SK-N-SH (cell line): ENCODE measurements at regions not wholly inside any gene's neighbourhood (a gene's known extent, or its start where the extent isn't known, plus 50 kb on each side); places are given as distances from the start of the nearest gene placed in this dataset.

Experiments used
- EP300 ChIP-seq, 2 experiments: IDR thresholded peaks; 2 replicates each; pipeline versions ENCODE4 v1.4.0 to v1.6.1; 2012; ENCODE audit warnings: borderline replicate concordance in 1 of 2, low read depth in 1 of 2, low read length in 1 of 2
- MXI1 ChIP-seq: IDR thresholded peaks from 2 replicates; pipeline ENCODE4 v1.6.1; 2012; ENCODE audit warnings: mild to moderate bottlenecking, low read depth, low read length, improper control_type of control experiment
- POLR2AphosphoS5 ChIP-seq: IDR thresholded peaks from 2 replicates; pipeline ENCODE4 v1.6.1; 2012; ENCODE audit warnings: low read depth, low read length
- RAD21 ChIP-seq: IDR thresholded peaks from 2 replicates; pipeline ENCODE4 v1.6.1; 2012; ENCODE audit warnings: mild to moderate bottlenecking, low read length
- SIN3A ChIP-seq: IDR thresholded peaks from 2 replicates; pipeline ENCODE4 v1.6.1; 2012; ENCODE audit warnings: low read depth, mild to moderate bottlenecking, low read length, moderate library complexity, borderline replicate concordance
- TF ChIP-seq, protein P1 (sequence below): IDR thresholded peaks from 2 replicates; pipeline ENCODE4 v1.4.0; 2012; ENCODE audit warnings: low read depth, borderline replicate concordance
- TF ChIP-seq, protein P2 (sequence below): fragments of 200-600 bp; sonication (generic); IDR thresholded peaks from 2 replicates; pipeline ENCODE4 v1.6.1; 2017; ENCODE audit warnings: antibody characterized with exemption, mild to moderate bottlenecking, moderate library complexity
- TF ChIP-seq, protein P3 (sequence below): IDR thresholded peaks from 2 replicates; pipeline ENCODE4; 2012
- TF ChIP-seq, protein P4 (sequence below): IDR thresholded peaks from 2 replicates; pipeline ENCODE4 v1.4.0; 2012; ENCODE audit warnings: low read depth

DNA sequence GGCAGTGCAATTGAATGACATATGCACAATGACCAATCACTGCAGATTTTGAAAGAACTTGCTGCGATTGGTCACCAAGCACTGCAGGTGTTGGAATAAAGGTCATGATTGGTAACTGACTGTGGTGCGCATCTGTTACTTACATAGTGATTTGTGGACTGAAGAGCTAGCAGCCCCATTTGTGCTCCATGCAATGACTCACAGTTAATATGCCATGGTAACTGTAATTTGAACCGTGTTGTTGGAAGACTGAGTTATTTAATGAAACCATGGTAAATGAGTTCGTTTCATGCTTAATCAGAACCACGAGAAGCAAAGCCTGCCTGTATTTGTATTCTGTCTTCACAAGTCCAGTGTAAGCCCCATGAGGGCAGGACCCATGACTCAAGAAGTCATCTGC, 220.5 kb downstream of the TJP1 start:
- TF ChIP-seq, protein P1, sequence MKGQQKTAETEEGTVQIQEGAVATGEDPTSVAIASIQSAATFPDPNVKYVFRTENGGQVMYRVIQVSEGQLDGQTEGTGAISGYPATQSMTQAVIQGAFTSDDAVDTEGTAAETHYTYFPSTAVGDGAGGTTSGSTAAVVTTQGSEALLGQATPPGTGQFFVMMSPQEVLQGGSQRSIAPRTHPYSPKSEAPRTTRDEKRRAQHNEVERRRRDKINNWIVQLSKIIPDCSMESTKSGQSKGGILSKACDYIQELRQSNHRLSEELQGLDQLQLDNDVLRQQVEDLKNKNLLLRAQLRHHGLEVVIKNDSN = no peak
- TF ChIP-seq EP300 (IDR thresholded peaks at IDR 0.05; ENCODE audit: borderline replicate concordance in 1 of 2, low read depth in 1 of 2, low read length in 1 of 2) (no peak), POLR2AphosphoS5 (no peak), MXI1 (no peak), RAD21 (no peak), SIN3A (no peak)
- TF ChIP-seq, protein P2, sequence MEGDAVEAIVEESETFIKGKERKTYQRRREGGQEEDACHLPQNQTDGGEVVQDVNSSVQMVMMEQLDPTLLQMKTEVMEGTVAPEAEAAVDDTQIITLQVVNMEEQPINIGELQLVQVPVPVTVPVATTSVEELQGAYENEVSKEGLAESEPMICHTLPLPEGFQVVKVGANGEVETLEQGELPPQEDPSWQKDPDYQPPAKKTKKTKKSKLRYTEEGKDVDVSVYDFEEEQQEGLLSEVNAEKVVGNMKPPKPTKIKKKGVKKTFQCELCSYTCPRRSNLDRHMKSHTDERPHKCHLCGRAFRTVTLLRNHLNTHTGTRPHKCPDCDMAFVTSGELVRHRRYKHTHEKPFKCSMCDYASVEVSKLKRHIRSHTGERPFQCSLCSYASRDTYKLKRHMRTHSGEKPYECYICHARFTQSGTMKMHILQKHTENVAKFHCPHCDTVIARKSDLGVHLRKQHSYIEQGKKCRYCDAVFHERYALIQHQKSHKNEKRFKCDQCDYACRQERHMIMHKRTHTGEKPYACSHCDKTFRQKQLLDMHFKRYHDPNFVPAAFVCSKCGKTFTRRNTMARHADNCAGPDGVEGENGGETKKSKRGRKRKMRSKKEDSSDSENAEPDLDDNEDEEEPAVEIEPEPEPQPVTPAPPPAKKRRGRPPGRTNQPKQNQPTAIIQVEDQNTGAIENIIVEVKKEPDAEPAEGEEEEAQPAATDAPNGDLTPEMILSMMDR = no peak
- TF ChIP-seq, protein P3, sequence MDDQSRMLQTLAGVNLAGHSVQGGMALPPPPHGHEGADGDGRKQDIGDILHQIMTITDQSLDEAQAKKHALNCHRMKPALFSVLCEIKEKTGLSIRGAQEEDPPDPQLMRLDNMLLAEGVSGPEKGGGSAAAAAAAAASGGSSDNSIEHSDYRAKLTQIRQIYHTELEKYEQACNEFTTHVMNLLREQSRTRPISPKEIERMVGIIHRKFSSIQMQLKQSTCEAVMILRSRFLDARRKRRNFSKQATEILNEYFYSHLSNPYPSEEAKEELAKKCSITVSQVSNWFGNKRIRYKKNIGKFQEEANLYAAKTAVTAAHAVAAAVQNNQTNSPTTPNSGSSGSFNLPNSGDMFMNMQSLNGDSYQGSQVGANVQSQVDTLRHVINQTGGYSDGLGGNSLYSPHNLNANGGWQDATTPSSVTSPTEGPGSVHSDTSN = no peak
- TF ChIP-seq, protein P4, sequence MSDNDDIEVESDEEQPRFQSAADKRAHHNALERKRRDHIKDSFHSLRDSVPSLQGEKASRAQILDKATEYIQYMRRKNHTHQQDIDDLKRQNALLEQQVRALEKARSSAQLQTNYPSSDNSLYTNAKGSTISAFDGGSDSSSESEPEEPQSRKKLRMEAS = no peak
